ENCODE measurements at regions not wholly inside any gene's neighbourhood (a gene's known extent, or its start where the extent isn't known, plus 50 kb on each side); places are given as distances from the start of the nearest gene placed in this dataset.

GRCh38 chr9:23342291-23342690, 483.7 kb downstream of the ELAVL2 start:
- FAIRE-seq: no peak
- Histone ChIP-seq H2AFZ (ENCODE audit: control insufficient read depth, low read length) (no peak overlapping the region), H3K9me3 (ENCODE audit: control insufficient read depth, low read depth, low read length) (no peaks in the 10 kb centered on the region), H3K79me2 (ENCODE audit: control insufficient read depth, insufficient read depth, low read length) (no peaks in the 10 kb centered on the region), H3K4me2 (ENCODE audit: control insufficient read depth, extremely low read depth, insufficient read depth, low read depth, low read length) (no peak overlapping the region), H3K4me1 (ENCODE audit: control insufficient read depth, extremely low read depth, insufficient read depth, low read length) (no peaks in the 10 kb centered on the region), H3K4me3 (ENCODE audit: control insufficient read depth in 2 of 3, extremely low read depth in 1 of 3, insufficient read depth in 2 of 3, low read depth in 1 of 3, low read length in 3 of 3) (no peak overlapping the region), H3K27me3 (ENCODE audit: control insufficient read depth, extremely low read depth, insufficient read depth, low read length) (no peaks in the 10 kb centered on the region), H3K36me3 (ENCODE audit: control insufficient read depth in 2 of 2, extremely low read depth in 1 of 2, insufficient read depth in 2 of 2, low read length in 2 of 2) (no peaks in the 10 kb centered on the region), H3K9me1 (ENCODE audit: control insufficient read depth, extremely low read depth, insufficient read depth, low read length) (no peaks in the 10 kb centered on the region), H4K20me1 (ENCODE audit: control insufficient read depth, extremely low read depth, insufficient read depth, low read length) (no peaks in the 10 kb centered on the region), H3K27ac (ENCODE audit: control insufficient read depth, insufficient read depth, low read length) (no peak overlapping the region), H3K9ac (ENCODE audit: control insufficient read depth, extremely low read depth, insufficient read depth, low read length) (no peak overlapping the region)
- dilution Hi-C loops (cut with MboI; ENCODE audit: extremely low pct_ligation_motif_present, low sequenced_read_pairs): no loop called here
- DNase-seq (ENCODE audit: low read depth, low spot score): no peak
- TF ChIP-seq EZH2 (IDR thresholded peaks at IDR 0.05; ENCODE audit: low read length) (no peak), CTCF (optimal IDR thresholded peaks at IDR 0.05 in 1 of 3, IDR thresholded peaks at IDR 0.05 in 1 of 3, conservative IDR thresholded peaks at IDR 0.05 in 1 of 3; ENCODE audit: extremely low read depth in 1 of 3, insufficient read depth in 2 of 3, low read length in 3 of 3) (no peak)

- Histone ChIP-seq H3K4me2 (ENCODE audit: control insufficient read depth, extremely low read depth, insufficient read depth, low read depth, low read length) (no peak overlapping the region), H3K4me3 (ENCODE audit: control insufficient read depth in 2 of 3, extremely low read depth in 1 of 3, insufficient read depth in 2 of 3, low read depth in 1 of 3, low read length in 3 of 3) (no peak overlapping the region), H3K4me1 (ENCODE audit: control insufficient read depth, extremely low read depth, insufficient read depth, low read length) (no peaks in the 10 kb centered on the region), H4K20me1 (ENCODE audit: control insufficient read depth, extremely low read depth, insufficient read depth, low read length) (no peaks in the 10 kb centered on the region), H3K79me2 (ENCODE audit: control insufficient read depth, insufficient read depth, low read length) (no peaks in the 10 kb centered on the region), H3K9me1 (ENCODE audit: control insufficient read depth, extremely low read depth, insufficient read depth, low read length) (no peaks in the 10 kb centered on the region), H3K27me3 (ENCODE audit: control insufficient read depth, extremely low read depth, insufficient read depth, low read length) (no peaks in the 10 kb centered on the region), H3K9me3 (ENCODE audit: control insufficient read depth, low read depth, low read length) (no peaks in the 10 kb centered on the region), H3K9ac (ENCODE audit: control insufficient read depth, extremely low read depth, insufficient read depth, low read length) (no peak overlapping the region), H2AFZ (ENCODE audit: control insufficient read depth, low read length) (no peak overlapping the region), H3K27ac (ENCODE audit: control insufficient read depth, insufficient read depth, low read length) (no peak overlapping the region), H3K36me3 (ENCODE audit: control insufficient read depth in 2 of 2, extremely low read depth in 1 of 2, insufficient read depth in 2 of 2, low read length in 2 of 2) (no peaks in the 10 kb centered on the region)
- no peak for DNase-seq (ENCODE audit: low read depth, low spot score)
- no peak for FAIRE-seq
- no peak for TF ChIP-seq EZH2 (IDR thresholded peaks at IDR 0.05; ENCODE audit: low read length)
- TF ChIP-seq CTCF (optimal IDR thresholded peaks at IDR 0.05 in 1 of 3, IDR thresholded peaks at IDR 0.05 in 1 of 3, conservative IDR thresholded peaks at IDR 0.05 in 1 of 3; ENCODE audit: extremely low read depth in 1 of 3, insufficient read depth in 2 of 3, low read length in 3 of 3): no peak
- dilution Hi-C loops (cut with MboI; ENCODE audit: extremely low pct_ligation_motif_present, low sequenced_read_pairs): no loop called here
These were observed 482.8 kb downstream of the ELAVL2 start for GRCh38 chr9:23343226-23343625.
